ENCODE measurements at regions not wholly inside any gene's neighbourhood (a gene's known extent, or its start where the extent isn't known, plus 50 kb on each side); places are given as distances from the start of the nearest gene placed in this dataset.
A peak's percentile ranks its signal among the peaks of the same experiment; 100 is the strongest.

DNA sequence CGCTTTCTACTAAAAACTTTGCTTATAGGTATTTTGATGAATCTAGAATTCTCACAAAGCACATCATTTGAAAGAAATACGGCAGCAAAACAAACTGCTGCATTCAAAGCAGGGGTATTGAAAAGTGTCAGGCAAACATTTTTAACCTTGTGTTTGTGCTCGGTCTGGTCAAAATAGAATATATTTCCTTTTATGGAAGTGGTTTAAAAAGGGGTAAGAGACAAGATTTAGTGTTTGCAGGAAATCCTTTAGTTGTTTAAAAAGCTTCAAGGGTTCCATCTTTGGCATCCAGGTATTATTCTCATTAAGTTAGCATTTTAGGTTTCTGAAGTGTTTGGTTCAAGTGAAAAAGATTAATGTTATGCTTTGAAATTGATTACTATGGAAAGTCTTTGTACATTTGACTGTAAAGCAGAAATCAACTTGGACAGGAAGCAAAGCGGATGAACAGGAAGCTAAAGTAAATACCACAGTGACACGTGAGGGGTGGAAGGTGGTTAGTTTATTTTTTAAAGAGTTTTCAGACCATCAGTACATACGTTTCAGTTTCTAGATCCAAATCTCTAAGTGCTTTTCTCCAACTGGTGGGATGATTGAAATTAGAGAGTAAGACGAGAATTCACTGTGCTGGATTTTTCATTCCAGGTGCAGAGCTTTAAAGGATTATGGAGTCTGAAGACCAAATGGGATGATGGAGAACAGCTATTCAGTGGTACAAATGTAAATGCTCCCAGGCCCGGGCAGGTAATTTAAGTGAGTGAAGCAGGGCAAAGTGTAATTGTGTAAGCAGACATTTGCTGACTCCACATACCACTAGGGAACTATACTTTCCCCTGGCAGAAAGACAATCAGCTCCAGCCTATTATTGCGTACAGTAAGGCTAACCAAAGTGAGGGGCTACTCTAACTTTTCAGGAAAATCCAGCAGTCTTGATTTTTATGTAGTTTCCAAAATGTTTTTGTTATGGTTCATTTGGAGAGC lies 341.8 kb upstream of the TBL1XR1 start:
- Histone ChIP-seq H3K9me3 (ENCODE audit: control insufficient read depth in 1 of 2, insufficient read depth in 1 of 2, low read length in 2 of 2) (no peaks in the 10 kb centered on the region), H3K4me3 (ENCODE audit: low read length) (peak overlapping the region; percentile 19), H3K27me3 (ENCODE audit: control insufficient read depth in 1 of 2, insufficient read depth in 2 of 2, low read length in 2 of 2) (no peaks in the 10 kb centered on the region), H3K27ac (ENCODE audit: low read depth in 1 of 2, low read length in 2 of 2) (peak overlapping the region; percentile 19 to 31), H3K4me1 (ENCODE audit: insufficient read depth, low read length) (peaks cover 27% of the 10 kb centered on the region), H3K36me3 (ENCODE audit: insufficient read depth, low read length) (no peaks in the 10 kb centered on the region)
- peak overlapping the region; percentile 74 for H3K4me3 Mint-ChIP-seq
- intact Hi-C loops (cut with DNase I, micrococcal nuclease): no loop called here
- ATAC-seq (ENCODE audit: poor library complexity): peak; percentile 59
- peak overlapping the region; percentile 83 for H3K27ac Mint-ChIP-seq
- ChIA-PET POLR2A (interaction anchor here (0.7 to 3.1 kb wide), 17 partner anchors 9 to 434 kb away, joined by 3 to 19 read pairs (median 4); partner anchors contain the start of gene TBL1XR1), CTCF (no interaction called here)
- H3K4me1 Mint-ChIP-seq (ENCODE audit: low read depth): peaks cover 65% of the 10 kb centered on the region
- TF ChIP-seq, protein P1, sequence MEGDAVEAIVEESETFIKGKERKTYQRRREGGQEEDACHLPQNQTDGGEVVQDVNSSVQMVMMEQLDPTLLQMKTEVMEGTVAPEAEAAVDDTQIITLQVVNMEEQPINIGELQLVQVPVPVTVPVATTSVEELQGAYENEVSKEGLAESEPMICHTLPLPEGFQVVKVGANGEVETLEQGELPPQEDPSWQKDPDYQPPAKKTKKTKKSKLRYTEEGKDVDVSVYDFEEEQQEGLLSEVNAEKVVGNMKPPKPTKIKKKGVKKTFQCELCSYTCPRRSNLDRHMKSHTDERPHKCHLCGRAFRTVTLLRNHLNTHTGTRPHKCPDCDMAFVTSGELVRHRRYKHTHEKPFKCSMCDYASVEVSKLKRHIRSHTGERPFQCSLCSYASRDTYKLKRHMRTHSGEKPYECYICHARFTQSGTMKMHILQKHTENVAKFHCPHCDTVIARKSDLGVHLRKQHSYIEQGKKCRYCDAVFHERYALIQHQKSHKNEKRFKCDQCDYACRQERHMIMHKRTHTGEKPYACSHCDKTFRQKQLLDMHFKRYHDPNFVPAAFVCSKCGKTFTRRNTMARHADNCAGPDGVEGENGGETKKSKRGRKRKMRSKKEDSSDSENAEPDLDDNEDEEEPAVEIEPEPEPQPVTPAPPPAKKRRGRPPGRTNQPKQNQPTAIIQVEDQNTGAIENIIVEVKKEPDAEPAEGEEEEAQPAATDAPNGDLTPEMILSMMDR (IDR thresholded peaks at IDR 0.05): no peak
- no peaks in the 10 kb centered on the region for H3K36me3 Mint-ChIP-seq (ENCODE audit: low read depth)
- H3K27me3 Mint-ChIP-seq: no peaks in the 10 kb centered on the region
- H3K9me3 Mint-ChIP-seq: no peaks in the 10 kb centered on the region
- peak in 4 of 14 experiments; percentile 20 to 79 (median 55) for DNase-seq

DNA sequence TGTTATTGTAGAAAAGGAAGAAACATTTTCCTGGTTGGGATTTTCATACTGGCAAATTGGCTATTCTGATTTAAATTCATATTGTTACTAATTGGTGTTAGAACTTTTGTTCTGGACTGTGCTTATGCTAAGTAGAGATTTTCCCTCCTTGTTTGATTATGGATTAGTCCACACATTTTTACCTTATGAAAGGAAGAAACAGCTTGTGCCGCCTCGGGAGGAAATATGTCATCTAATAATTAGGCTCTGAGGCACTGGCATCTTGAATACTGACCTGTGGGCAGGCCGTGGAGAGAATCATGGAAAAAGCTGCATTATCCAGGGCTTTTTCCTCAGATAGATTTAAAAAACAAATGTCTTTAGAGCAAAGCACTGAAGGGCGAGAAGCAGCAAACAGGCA lies 344.3 kb upstream of the TBL1XR1 start:
- H3K27ac Mint-ChIP-seq: no peak overlapping the region
- ChIA-PET CTCF (no interaction called here), POLR2A (interaction anchor here (0.5 to 0.9 kb wide), 2 partner anchors 10 to 105 kb away, joined by 3 read pairs; no protein-coding TSS in a partner anchor)
- H3K27ac ChIP-seq (ENCODE audit: low read depth in 1 of 2, low read length in 2 of 2): no peak overlapping the region
- TF ChIP-seq, protein P1 (IDR thresholded peaks at IDR 0.05): no peak
- no peaks in the 10 kb centered on the region for H3K9me3 ChIP-seq (ENCODE audit: control insufficient read depth in 1 of 2, insufficient read depth in 1 of 2, low read length in 2 of 2)
- H3K36me3 ChIP-seq (ENCODE audit: insufficient read depth, low read length): no peaks in the 10 kb centered on the region
- peaks cover 79% of the 10 kb centered on the region for H3K4me1 Mint-ChIP-seq (ENCODE audit: low read depth)
- ATAC-seq (ENCODE audit: poor library complexity) (no peak), DNase-seq (no peak)
- H3K27me3 ChIP-seq (ENCODE audit: control insufficient read depth in 1 of 2, insufficient read depth in 2 of 2, low read length in 2 of 2): no peaks in the 10 kb centered on the region
- H3K4me3 Mint-ChIP-seq: no peak overlapping the region
- peaks cover 36% of the 10 kb centered on the region for H3K4me1 ChIP-seq (ENCODE audit: insufficient read depth, low read length)
- no peak overlapping the region for H3K4me3 ChIP-seq (ENCODE audit: low read length)
- no peaks in the 10 kb centered on the region for H3K27me3 Mint-ChIP-seq
- no peaks in the 10 kb centered on the region for H3K36me3 Mint-ChIP-seq (ENCODE audit: low read depth)
- intact Hi-C loops (cut with DNase I, micrococcal nuclease): loop anchor here (5.0 to 10.0 kb wide), 2 partner anchors 53 to 61 kb away; no protein-coding TSS in a partner anchor
- no peaks in the 10 kb centered on the region for H3K9me3 Mint-ChIP-seq

DNA sequence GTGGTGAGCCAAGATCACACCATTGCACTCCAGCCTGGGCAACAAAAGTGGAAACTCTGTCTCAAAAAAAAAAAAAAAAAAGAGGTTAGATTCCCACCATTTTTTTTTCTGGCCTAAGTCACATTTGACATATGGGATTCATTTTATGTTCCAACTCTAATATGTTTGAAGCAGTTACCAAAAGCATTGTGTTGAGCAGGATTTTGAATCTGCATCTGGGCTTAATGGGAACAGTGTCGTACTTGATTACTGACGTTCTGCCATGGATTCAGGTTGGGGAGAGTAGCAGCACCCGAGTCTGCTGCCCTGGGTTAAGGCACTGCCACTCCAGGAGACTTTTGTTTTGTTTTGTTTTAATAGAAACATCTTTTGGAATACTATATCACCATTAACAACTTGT lies 348.7 kb upstream of the TBL1XR1 start:
- Mint-ChIP-seq H3K9me3 (no peaks in the 10 kb centered on the region), H3K27me3 (no peaks in the 10 kb centered on the region), H3K4me1 (ENCODE audit: low read depth) (peaks cover 79% of the 10 kb centered on the region), H3K4me3 (no peak overlapping the region), H3K27ac (no peak overlapping the region), H3K36me3 (ENCODE audit: low read depth) (no peaks in the 10 kb centered on the region)
- DNase-seq: no peak
- Histone ChIP-seq H3K27me3 (ENCODE audit: control insufficient read depth in 1 of 2, insufficient read depth in 2 of 2, low read length in 2 of 2) (no peaks in the 10 kb centered on the region), H3K9me3 (ENCODE audit: control insufficient read depth in 1 of 2, insufficient read depth in 1 of 2, low read length in 2 of 2) (no peaks in the 10 kb centered on the region), H3K4me1 (ENCODE audit: insufficient read depth, low read length) (peaks cover 39% of the 10 kb centered on the region), H3K4me3 (ENCODE audit: low read length) (no peak overlapping the region), H3K36me3 (ENCODE audit: insufficient read depth, low read length) (no peaks in the 10 kb centered on the region), H3K27ac (ENCODE audit: low read depth in 1 of 2, low read length in 2 of 2) (no peak overlapping the region)
- ATAC-seq (ENCODE audit: poor library complexity): no peak
- TF ChIP-seq, protein P1 (IDR thresholded peaks at IDR 0.05): no peak
- intact Hi-C loops (cut with DNase I, micrococcal nuclease): loop anchor here in 1 of 2 experiments (10.0 kb wide), 1 partner anchor 49 kb away; no protein-coding TSS in a partner anchor
- CTCF ChIA-PET: no interaction called here
- POLR2A ChIA-PET: no interaction called here
